Non-pigmented ciliary epithelial cell (primary cell): ENCODE measurements at regions not wholly inside any gene's neighbourhood (a gene's known extent, or its start where the extent isn't known, plus 50 kb on each side); places are given as distances from the start of the nearest gene placed in this dataset.
"Not testable (repeated sequence)": the region's sequence is repeated elsewhere in the genome, so short reads cannot be mapped to it uniquely, and the experiment has no call there.

Experiments
- DNase-seq: peaks from one replicate; pipeline ENCODE4 v3.0.0-alpha.2; 2010; ENCODE audit warnings: low read depth

DNA sequence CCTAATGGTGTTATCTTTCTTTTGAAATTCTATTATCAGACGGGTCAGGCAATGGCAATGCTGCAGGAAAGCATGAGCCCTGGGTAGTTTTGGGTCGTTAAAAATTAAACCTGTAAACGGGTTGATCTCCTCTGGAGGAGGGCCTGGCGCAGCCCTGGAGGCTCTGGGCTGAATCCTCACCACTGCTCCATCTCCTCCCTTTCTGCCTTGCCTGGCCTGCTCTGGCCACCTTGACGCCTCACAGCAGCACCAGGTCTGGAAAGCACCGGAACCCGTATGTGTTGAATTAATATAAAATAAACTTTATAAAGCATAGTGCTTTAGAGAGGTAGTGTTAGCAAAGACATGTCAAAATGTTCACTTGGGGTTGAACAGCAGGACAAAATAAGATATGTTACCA lies 316.1 kb downstream of the LNPK start:
- DNase-seq: no peak

DNA sequence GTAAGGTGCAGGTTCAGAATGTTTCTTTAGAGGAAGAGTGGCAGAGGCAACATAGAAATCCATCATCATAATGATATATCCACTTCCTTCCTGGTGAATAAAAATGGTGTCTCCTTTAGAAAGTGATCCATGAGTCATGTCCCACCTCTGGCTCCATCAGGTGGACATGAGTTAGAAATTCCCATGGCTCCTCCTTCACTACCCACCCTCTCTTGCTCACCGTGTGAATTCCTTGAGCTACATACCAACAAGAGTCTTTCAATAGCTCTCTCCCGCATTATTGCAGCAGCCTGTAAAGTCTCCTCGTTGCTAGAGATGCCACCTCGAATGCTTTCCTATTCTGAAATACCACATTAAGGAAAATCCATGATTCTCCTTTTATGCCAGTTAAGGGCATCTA lies 317.6 kb downstream of the LNPK start:
- DNase-seq: no peak

DNA sequence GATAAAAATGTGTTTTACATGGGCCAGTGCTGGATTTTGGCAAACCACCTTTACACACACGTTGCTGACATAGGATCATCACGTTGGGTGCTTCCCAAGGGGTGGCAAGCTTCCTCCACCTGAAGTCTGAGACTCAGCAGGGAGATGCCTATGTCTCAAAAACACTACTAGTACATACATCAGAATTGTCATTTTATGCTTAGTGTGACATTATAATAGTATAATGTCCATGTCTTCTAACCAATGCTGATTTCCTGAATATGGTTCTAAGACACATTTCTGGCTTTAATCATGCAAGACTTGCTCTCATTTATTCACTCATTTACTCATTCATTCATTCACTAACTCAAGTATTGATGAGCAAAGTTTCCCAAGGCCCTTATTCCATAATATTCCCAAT lies 322.3 kb downstream of the LNPK start:
- DNase-seq: no peak

DNA sequence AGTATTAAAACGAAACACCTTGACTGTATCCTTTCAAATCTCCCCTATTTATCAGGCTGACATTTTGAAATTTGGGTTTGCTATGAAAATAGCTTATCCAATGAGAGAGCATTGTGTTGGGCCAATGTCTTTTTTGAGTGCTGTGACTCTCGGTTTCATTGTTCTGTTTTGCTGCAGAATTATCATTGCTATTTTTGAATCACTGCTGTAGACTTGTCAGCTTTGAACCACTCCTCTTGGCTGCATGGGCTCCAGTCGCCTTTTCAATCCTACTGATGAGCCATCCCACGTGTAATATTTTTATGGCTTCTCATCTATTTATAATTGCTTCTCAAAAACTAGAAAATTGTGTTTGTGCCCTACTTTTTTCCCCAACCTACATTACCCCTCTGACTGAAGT lies 322.8 kb downstream of the LNPK start:
- no peak for DNase-seq

DNA sequence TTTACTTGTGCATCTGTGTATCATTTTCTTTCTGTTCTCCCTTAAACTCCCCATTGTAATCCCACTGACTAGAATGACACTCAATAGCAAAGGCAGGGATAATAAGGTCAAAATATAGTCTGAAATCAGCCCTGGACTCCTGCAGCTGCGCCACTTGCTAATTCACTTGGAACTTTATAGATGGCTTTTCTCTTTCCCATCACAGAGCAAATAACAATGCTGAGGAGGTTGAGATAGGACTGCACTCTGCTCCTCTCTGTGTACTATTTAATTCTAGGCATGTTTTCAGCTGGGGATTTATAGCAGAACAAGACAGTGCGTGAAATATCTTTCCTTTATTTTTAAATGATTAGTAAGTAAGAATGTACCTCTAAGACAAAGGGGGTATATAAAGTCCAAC lies 324.2 kb downstream of the LNPK start:
- no peak for DNase-seq

DNA sequence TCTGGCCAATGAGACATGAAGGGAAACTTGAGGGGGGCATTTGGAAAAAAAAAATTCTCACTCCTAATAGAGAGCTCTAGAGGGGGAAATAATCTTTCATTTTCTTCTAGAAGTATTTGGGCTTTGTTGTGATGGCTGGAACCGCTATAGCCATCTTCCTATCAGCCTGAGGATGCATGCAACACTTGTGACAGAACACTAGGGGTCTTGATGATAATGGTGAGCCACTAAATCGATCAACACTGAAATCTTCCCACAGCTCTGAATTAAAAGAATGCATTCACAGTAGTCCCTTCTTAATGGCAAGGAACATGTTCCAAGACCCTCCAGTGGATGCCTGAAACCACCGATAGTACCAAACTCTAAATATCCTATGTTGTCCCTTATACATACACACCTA lies 325.3 kb downstream of the LNPK start:
- DNase-seq: no peak

DNA sequence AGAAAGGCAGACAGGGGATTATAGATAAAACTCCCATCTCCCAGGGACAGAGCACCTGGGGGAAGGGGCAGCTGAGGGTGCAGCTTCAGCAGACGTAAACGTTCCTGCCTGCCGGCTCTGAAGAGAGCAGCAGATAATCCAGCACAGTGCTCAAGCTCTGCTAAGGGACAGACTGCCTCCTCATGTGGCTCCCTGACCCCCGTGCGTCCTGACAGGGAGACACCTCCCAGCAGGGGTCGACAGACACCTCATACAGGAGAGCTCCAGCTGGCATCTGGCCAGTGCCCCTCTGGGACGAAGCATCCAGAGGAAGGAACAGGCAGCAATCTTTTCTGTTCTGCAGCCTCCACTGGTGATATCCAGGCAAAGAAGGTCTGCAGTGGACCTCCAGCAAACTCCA lies 333.3 kb downstream of the LNPK start:
- not testable (repeated sequence) for DNase-seq

DNA sequence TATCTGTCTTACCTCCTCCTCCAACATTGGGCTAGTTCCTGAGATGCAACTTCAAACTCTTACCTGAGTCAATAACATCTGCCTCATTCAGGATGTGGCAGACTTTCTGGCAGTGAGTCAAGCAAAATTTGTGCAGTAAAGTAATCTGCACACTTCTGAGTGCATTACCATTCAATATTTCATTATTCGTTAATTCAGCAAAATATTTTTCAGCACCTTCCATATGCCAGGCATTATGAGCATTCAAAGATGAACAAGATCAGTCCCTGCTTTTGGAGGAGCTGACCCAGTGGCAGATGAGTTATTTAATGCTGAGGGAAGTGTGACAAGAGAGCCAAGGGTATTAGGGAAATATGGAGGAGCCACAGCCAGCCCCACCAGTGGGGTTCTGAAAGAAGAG lies 339.7 kb downstream of the LNPK start:
- DNase-seq: no peak

DNA sequence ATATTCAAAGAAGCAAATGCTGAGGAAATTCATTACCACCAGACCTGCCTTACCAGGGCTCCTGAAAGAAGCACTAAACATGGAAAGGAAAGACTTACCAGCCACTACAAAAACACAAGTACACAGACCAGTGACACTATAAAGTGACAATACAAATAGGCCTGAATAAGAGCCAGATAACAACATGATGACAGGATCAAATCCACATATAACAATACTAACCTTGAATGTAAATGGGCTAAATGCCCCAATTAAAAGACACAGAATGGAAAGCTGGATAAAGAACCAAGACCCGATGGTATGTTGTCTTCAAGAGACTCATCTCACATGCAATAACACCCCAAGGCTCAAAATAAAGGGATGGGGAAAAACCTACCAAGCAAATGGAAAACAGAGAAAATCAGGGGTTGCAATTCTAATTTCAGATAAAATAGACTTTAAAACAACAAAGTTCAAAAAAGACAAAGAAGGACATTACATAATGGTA lies 353.4 kb downstream of the LNPK start:
- DNase-seq: no peak

DNA sequence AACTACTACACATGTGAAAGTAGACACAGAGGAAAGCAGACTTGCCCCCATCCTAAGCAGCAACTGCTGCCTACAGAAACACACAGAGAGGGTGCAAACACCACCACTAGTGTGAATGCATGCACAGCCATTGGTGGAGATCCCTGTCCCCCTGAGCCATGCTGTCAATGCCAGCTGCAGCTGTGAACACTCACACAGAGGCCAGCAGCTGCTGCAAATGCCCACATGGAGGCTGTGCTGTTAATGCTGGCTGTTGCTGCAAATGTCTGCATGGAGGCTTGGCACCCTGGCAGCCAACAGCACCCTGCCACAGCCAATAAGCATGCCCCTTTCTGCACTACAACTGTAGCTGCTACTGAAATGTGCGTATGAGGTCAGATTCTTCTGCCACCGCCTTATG lies 355.0 kb downstream of the LNPK start:
- DNase-seq: no peak

DNA sequence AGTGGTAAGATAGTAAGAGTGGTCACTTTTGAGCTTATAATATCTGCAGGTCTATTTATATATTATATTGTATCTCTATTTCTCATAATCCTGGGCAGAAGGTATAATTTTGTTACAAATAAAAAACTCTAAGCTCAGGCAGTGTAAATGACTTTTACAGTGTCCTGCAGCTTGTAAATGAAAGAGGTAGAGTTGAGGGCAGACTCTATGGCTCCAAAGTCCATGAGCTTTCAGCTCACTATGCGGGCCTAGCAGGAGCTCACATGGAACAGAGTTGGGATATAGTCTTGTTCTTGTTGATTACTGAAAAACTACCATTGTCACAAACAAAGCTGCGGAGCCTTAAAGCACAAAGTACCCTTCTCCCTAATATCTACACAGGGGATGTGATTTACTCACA lies 361.4 kb downstream of the LNPK start:
- DNase-seq: no peak

DNA sequence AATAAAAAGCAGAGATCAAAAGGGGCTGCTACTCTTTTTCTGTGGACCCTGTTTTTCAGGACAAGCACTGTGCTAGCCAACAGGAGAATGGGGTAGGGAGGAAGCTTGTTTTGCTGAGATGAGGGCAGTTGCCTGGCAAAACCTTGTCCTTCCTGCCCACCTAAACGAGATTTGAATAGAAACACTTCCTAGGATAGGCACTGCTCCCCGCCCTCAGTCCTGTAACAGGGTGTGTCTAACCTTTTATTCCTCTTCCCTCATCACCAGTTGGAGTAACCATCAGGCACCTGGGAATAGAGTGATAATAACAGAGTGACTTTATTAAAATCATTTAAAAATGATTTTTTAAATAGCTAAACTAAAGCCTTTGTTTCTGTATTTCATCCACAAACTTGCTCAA lies 368.8 kb downstream of the LNPK start:
- DNase-seq: no peak

DNA sequence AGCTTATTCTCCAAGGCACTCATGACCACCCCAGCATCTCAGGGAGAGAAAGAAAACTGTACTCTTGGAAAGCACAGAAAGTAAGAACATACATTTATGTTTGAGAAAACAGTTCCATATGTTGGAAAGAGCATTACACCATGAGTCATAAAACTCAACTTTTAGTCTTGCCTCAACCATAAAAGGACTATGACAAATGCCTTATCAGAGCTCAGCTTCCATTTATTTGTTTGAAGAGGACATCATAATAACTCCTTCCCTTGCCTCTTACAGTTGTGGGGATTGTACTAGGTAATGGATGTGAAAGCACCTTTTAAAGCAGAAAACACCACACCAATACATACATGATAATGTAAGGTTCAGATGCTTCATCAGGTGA lies 370.8 kb downstream of the LNPK start:
- DNase-seq: no peak

DNA sequence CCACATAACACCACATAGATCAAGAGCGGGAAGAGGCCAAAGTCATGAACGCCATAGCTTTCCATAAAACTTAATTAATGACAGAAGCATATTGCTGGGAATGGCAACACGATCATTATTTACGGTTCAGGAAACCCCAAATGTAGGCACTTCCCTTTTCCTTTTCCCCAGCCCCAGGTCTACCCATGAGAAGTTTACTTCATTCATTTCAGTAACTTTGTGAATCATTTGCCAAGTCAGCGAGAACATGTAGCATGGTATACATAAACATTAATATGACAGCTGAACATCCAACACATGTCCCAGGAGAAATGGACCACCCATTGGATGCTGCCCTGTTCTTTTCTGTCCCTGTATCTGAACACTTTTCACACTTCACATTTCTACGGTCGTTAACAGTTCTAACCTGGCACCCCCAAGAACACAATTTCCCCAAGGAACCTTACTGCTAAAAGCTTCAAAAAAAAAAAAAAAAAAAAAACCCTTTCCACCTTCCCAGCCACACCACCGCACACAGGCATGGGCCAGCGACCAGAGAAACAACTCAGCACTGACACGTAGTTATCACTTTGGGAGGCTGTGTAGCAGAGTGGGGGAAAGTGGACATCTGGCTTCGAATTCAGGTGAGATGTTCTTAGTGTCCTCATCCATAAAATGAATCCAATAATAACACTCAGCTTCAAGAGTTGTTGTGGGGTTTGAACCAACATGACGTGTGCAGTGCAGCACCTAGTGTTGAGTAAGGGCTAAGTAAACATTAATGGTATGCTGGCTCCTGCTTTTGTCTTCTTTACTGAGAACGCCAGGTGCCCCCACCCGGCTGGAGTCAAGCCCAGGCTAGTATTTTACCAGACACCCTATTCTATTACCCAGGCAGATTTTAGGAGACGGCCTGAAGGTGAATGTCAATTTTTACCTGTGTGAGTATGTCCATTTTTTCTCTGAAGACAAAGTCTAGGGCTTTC lies 371.5 kb downstream of the LNPK start:
- DNase-seq: no peak

DNA sequence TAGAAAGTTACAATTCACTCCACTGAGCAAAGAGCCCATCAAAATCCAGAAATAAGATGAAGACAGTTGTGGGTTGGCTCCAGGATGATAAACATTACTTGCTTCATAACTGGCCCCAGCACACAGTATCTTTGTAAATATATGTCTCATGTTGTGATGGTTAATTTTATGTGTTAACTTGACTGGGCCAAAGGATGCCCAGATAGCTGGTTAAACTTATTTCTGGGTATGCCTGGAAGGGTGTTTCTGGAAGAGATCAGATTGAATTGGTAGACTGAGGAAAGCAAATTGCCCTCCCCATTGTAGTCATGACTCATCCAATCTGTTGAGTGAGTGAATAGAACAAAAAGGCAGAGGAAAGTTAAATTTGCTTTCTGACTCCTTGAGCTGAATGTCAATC lies 373.8 kb downstream of the LNPK start:
- no peak for DNase-seq

DNA sequence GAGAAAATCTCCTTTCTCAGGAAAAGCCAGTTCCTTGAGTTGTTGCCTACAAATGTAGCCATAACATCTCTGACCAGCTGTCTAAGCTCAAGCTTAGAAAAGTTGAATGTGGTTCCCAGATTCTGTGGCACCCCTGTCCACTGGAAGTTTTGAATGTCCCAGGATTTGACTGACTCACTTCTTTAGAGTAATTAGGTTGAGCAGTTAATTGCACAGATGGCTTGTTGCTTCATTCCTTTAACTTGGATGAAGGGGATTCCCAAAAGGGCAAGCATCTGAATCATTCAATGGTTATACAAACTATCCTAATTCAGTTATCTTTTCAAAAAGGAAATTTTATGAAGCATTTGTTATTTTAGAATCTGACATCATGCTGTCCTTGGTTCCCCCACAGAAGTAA lies 374.7 kb downstream of the LNPK start:
- DNase-seq: no peak

DNA sequence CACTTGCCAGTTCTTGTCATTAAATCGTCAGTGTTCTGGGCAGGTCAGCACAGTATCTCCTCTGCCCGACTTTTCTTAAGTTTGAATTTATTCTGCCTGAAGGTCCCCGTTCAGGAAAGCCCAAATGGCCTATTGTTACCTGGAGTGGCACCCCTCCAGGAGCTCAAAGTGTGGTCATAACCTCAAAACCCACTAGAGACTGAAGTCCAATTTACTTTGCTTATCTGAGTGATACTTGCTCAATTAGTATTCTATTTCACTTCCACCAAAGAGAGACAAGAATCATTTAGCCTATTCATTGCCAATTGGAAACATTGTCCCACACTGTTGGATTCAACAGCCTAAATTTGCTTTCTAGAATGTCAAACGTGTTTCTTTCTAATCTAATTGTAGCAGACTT lies 375.3 kb downstream of the LNPK start:
- no peak for DNase-seq

DNA sequence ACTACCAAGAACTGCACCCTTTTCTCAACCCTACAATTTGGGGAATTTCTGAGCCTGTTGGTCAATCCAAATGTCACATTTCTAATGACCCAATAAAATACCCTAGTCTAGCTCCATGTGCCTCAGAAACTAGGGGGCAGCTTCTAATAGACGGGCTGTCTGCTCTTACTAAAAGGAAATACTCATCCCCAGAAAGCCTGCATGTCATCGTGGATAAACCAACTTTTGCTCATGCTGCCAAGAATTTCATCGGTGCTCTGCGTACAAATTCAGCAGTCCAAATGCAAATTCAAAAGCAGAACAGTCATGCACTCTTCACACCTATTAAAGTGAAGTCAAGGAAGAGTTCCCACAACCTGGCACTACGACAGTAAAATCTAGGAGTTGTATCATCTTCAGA lies 377.3 kb downstream of the LNPK start:
- DNase-seq: no peak

DNA sequence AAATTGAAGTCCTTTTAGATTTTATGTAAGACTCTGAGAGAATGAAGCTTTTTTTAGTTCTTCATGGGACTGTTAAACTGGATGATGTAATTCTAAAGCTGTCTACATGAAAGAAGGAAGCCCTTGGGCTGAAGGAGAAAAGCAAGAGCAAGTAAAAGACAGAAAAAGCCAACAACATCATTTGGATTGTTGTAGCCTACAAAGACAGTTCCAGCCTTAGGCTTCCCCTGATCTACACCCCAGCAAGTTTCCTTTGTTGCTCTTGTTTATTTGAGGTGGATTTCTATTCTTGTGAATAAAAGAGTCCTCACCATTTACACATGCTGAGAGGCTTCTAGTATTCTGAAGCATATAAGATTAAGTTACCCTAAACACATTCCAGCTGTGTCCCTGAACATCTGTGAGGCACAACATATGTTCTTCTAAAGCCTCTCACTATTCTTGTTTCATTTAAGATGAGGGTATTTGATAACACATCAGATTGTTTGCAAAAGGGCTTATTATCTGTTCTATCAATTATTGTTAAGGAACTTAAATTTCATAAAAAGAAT lies 377.8 kb downstream of the LNPK start:
- DNase-seq: no peak

DNA sequence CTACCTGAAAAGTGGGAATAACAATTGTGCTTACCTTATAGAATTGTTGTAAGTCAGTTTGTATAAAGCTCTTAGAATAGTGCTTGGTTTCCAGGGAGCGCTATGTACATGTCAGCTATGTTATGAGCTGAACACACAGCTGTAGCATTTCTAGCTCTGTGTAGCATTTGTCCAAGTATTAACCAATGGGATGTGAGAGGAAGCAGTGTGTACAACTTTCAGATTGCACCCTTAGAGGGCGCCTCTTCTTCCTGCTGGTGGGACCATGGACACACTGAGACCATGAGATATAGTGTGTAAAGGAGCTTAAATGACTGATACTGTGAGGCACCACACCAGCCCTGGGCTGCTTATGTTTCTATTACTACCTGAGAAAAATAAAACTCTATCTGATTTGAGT lies 380.2 kb downstream of the LNPK start:
- DNase-seq: no peak

DNA sequence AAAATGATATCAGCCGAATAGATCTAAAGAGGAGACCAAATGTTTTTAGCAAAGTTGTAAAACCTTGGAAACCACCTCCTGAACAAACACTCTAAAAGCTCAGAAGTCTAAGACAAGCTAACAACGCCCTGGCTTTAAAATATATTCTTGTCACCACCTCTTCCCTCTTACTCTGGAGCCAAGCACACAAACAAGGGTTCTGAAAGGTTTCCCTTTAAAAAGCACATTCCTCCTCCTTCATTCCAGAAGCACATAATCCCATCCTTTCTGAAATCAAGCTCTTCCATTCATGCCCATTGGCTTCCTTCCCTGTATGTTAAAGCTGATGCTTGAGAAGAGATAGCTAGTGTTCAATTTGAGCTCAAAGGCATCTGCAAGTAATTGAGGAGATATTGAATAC lies 382.0 kb downstream of the LNPK start:
- DNase-seq: no peak

DNA sequence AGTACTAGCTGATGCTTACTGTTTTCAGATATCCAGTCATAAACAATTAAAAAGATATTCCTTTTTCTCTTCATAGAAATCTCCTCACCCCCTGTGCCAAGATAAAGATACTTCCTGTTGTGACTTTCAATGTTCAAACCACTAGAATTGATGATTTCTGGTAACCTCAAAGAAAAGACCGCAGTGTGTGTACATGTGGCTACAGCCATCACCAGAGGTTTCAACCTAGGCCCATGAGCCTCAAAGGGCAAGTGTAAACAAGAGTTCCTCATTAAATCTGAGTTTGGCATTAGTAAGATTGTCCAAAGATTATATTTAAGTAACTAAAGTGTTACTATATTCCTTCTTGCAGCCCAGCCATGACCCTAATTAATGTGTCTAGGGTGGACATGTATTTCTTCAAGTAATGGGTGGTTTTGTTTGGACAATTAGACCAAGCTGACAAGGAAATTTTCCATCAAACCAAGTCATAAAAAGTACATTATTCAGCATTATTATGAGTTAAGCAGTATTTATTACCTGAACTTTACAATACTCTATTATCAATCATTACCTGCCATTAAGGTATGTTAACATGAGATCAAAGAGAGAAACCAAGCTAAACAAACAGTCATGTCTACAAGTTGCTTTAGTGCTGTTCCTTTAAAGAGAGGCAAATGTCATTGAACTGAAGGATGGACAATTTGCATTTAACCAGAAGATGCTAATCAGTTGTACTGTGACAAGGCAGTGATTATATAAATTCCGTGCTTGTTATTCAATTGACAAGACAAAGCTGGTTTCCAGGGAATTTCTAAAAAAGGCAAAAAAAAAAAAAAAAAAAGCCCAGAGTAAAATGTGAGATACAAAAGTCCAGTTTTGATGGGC lies 382.7 kb downstream of the LNPK start:
- DNase-seq: no peak

DNA sequence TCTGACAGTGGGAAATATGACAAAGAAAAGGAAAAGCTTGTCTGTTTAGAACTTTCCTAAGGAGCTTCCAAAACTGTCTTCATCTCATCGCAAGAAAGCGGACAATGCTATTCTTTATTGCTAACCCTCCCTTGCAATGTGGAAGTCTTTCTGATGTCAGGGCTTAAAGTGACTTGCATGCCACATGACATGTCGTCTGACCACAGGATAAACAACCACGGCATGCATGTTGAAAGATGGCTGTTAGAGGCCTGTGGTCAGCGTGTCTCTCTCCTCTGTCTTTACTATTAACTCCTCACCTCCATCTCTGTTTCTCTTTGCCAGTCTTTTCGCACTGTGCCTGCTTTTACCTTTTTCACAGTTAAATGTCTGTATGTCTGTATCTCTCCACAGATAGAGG lies 389.8 kb downstream of the LNPK start:
- DNase-seq: no peak
